ENCODE measurements at regions not wholly inside any gene's neighbourhood (a gene's known extent, or its start where the extent isn't known, plus 50 kb on each side); places are given as distances from the start of the nearest gene placed in this dataset.

DNA sequence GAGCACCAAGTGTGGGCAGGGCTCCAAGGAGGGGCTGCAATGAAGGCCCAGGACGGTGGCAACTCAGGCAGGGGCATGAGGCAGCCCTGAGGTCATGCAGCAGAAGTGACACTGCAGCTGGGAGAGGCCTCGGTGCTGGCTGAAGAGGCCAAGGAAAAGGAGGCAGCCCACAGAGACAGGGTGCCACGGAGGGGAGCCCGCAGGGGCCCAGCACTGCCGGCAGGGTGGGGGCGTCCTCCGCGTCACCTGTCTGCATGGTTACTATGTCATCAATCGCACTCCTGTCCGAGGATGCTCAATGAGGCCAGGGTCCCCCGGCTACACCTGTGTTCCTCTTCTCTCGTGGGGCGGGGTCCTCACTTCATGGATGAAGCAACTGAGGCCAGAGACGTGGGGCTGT is 123.1 kb downstream of the TUBA3C start:
- no peak for TF ChIP-seq SUZ12 (IDR thresholded peaks at IDR 0.05; ENCODE audit: extremely low read depth, insufficient read depth, insufficient read length)
- no peak for TF ChIP-seq ZNF274 (IDR thresholded peaks at IDR 0.05; ENCODE audit: low read depth, low read length)
- no peak for TF ChIP-seq YY1 (IDR thresholded peaks at IDR 0.05; ENCODE audit: insufficient read depth, insufficient read length)
